PC-3 (cell line): ENCODE measurements at regions not wholly inside any gene's neighbourhood (a gene's known extent, or its start where the extent isn't known, plus 50 kb on each side); places are given as distances from the start of the nearest gene placed in this dataset.

Experiments used
- CTCF ChIP-seq: fragments of 300-600 bp; sonication (generic); conservative IDR thresholded peaks from 2 replicates; pipeline ENCODE4 v1.5.1; 2017; ENCODE audit warnings: antibody characterized with exemption, low read depth, mild to moderate bottlenecking, low read length
- EZH2phosphoT487 ChIP-seq: fragments of 300-600 bp; sonication (generic); IDR thresholded peaks from 2 replicates; pipeline ENCODE4 v1.6.1; 2018; ENCODE audit warnings: mild to moderate bottlenecking, antibody characterized with exemption, low read length, borderline replicate concordance

GRCh38 chr17:5705081-5705875, 121.0 kb upstream of the NLRP1 start:
- TF ChIP-seq CTCF (peak; percentile 46), EZH2phosphoT487 (no peak)
